Pancreas (tissue), 10 donors: ENCODE measurements at regions not wholly inside any gene's neighbourhood (a gene's known extent, or its start where the extent isn't known, plus 50 kb on each side); places are given as distances from the start of the nearest gene placed in this dataset.

ENCODE experiments used
- ATAC-seq, 4 donors: fragments of 200-7000 bp; cut with Tn5 transposase; one replicate each; pipeline versions ENCODE4 v1.8.0 to v1.9.1; 2020; ENCODE audit warnings: mild to moderate bottlenecking in 4 of 4, moderate library complexity in 4 of 4
- DNase-seq, 6 donors: peaks; one replicate each; pipeline ENCODE4 v3.0.0-alpha.2; 2020
- FAIRE-seq: peaks from 2 replicates; lab custom pipeline; 2012; peaks lifted over from hg19 to GRCh38; lab: Jason Lieb, UNC
- H3K27ac ChIP-seq, 4 donors: fragments of 200-600 bp; sonication (generic); 1 replicate in 3 of 4; 2 replicates in 1 of 4; pipeline versions ENCODE4 v1.5.0 to v1.8.0; 2020
- H3K27me3 ChIP-seq, 4 donors: fragments of 200-600 bp; one replicate each; pipeline ENCODE4 v1.8.0; 2021
- H3K36me3 ChIP-seq, 3 donors: fragments of 200-600 bp; sonication (generic) in 1 of 3; one replicate each; pipeline versions ENCODE4 v1.5.0 to v1.8.0; 2020 to 2021
- H3K4me1 ChIP-seq, 3 donors: fragments of 200-600 bp; one replicate each; pipeline ENCODE4 v1.8.0; 2021
- H3K4me3 ChIP-seq, 4 donors: fragments of 200-600 bp; sonication (generic) in 2 of 4; one replicate each; pipeline versions ENCODE4 v1.5.0 to v1.8.0; 2020 to 2021
- H3K9me3 ChIP-seq, 4 donors: fragments of 200-600 bp; one replicate each; pipeline ENCODE4 v1.8.0; 2021
- WGBS, 2 donors: extraction: QIAGEN DNeasy Blood & Tissue Kit; methylation state at CpG; one replicate each; pipeline ENCODE4 v1.1.7; 2013; 5-methylcytosine and 5-hydroxymethylcytosine counted together
- intact Hi-C, 3 donors: fragments of 100-400 bp; cut with DNase I; formaldehyde crosslinking; loops; one replicate each; pipeline versions ENCODE4 v1.11.1 to v1.14.2; 2022
- TF ChIP-seq, protein P1 (sequence below), 4 donors: fragments of 200-600 bp; sonication (generic) in 3 of 4; IDR thresholded peaks; one replicate each; pipeline versions ENCODE4 v1.5.0 to v1.8.0; 2021; ENCODE audit warnings: antibody characterized with exemption in 4 of 4
- donor health status: healthy with polysubstance abuse.
- donor health status: DM: no; HTN: no; CAD: no; lungs with moderate emphysema.
- donor health status: DM: no; HTN: no; CAD: no.
- donor health status: control.
- donor health status: control.
- donor health status: Bipolar disorder and iron deficiency.
- donor health status: DM: yes; HTN: yes; CAD: no.
- donor health status: DM: no; HTN: no; CAD: no.
- donor health status: DM: no; HTN: no; CAD: no.
- donor health status: DM: yes; HTN: yes; CAD: no.

DNA sequence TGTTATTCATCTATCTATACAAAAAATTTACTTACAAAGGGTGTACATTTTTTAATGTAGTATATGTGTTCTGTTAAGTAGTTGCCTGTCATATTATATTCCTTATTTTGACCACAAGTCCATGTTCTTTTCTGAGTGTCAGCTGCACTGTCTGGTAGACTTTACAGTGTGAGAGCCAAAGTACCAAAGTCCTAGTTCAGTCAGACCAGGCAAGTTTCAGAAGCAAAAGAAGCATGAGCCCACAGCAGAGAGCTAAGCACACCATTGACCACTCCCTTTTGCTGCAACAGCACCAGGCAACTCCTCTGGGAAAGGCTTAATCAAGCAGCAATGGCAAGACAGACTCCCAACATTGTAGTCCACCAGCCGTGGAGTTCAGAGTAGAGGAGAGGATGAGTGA, 631.9 kb upstream of the PKN2 start:
- TF ChIP-seq, protein P1, sequence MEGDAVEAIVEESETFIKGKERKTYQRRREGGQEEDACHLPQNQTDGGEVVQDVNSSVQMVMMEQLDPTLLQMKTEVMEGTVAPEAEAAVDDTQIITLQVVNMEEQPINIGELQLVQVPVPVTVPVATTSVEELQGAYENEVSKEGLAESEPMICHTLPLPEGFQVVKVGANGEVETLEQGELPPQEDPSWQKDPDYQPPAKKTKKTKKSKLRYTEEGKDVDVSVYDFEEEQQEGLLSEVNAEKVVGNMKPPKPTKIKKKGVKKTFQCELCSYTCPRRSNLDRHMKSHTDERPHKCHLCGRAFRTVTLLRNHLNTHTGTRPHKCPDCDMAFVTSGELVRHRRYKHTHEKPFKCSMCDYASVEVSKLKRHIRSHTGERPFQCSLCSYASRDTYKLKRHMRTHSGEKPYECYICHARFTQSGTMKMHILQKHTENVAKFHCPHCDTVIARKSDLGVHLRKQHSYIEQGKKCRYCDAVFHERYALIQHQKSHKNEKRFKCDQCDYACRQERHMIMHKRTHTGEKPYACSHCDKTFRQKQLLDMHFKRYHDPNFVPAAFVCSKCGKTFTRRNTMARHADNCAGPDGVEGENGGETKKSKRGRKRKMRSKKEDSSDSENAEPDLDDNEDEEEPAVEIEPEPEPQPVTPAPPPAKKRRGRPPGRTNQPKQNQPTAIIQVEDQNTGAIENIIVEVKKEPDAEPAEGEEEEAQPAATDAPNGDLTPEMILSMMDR (IDR thresholded peaks at IDR 0.05), result no peak
- H3K4me3 ChIP-seq, result no peak overlapping the region
- H3K27ac ChIP-seq, result no peak overlapping the region
- H3K4me1 ChIP-seq, result no peaks in the 10 kb centered on the region
- 72 to 82% methylated on average over 1 of the region's 1 CpG for WGBS, 2 donors
- H3K36me3 ChIP-seq, result no peaks in the 10 kb centered on the region
- H3K27me3 ChIP-seq, result no peaks in the 10 kb centered on the region
- intact Hi-C loops, result no loop called here
- no peak for FAIRE-seq
- no peak for DNase-seq
- H3K9me3 ChIP-seq, result no peaks in the 10 kb centered on the region
- no peak for ATAC-seq

DNA sequence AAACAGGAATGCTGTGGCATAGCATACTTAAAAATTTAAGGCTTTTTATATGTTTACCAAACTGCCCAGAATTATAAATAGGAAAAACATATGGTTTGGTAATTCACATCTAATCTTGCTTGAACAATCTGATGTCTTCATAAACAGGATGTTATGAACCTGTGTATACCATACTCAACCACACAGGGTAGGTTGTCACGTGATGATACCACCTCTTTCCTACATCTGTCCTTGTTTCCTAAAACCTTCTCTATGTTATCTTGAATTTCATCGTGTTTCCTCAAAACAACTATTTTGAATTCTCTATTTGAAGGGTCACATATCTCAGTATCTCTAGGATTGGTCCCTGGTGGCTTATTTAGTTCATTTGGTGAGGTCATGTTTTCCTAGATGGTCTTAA, 631.0 kb upstream of the PKN2 start:
- WGBS, 2 donors, result 67 to 76% methylated on average over 2 of the region's 2 CpGs
- H3K9me3 ChIP-seq, result no peaks in the 10 kb centered on the region
- H3K4me1 ChIP-seq, result no peaks in the 10 kb centered on the region
- intact Hi-C loops, result no loop called here
- TF ChIP-seq, protein P1 (IDR thresholded peaks at IDR 0.05), result no peak
- no peak for FAIRE-seq
- no peak overlapping the region for H3K27ac ChIP-seq
- ATAC-seq, result no peak
- no peaks in the 10 kb centered on the region for H3K36me3 ChIP-seq
- no peak overlapping the region for H3K4me3 ChIP-seq
- no peak for DNase-seq
- H3K27me3 ChIP-seq, result no peaks in the 10 kb centered on the region

DNA sequence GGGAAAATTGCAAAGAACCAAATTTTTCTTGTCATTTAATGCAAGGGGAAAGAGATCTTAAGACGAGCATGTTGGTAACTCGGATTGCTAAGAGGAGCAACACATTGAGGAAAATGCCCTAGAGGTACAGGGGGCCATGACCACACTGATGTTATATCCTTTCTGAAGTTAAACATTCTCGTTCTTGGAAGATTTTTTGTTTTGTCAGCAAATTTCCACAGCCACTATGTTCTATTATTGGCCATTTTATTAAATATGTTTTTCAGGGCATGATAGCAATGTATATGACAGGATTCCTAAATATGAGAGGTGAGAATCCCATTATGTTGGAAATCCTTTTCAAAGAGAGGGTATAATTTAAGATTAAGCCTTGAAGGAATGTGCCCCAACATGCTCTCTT, 627.2 kb upstream of the PKN2 start:
- intact Hi-C loops, result no loop called here
- Histone ChIP-seq H3K36me3 (no peaks in the 10 kb centered on the region), H3K4me3 (no peak overlapping the region), H3K27me3 (no peaks in the 10 kb centered on the region), H3K4me1 (no peaks in the 10 kb centered on the region), H3K9me3 (no peaks in the 10 kb centered on the region), H3K27ac (no peak overlapping the region)
- TF ChIP-seq, protein P1 (IDR thresholded peaks at IDR 0.05), result no peak
- WGBS, 2 donors, result 63 to 77% methylated on average over 3 of the region's 3 CpGs
- ATAC-seq (no peak), FAIRE-seq (no peak), DNase-seq (no peak)

DNA sequence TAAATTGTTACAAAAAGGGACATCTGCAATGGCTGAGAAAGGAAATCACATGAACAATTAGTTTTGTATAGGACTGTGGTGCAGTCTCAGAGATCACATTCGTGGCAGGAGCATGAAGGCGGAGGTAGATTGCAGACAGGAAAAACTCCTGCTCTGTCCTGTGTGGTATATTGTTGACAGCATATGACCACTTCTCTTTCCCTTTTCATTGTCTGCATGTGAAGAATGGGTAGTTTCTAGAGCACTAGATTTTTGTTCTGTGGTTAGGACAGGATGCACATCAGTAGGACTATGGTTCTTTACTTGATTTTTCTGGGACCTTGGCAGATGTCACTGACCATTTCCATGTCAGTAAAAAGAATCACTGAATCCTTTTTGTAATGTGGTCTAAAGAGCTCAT, 625.9 kb upstream of the PKN2 start:
- no peak for FAIRE-seq
- Histone ChIP-seq H3K27ac (no peak overlapping the region), H3K4me1 (no peaks in the 10 kb centered on the region), H3K36me3 (no peaks in the 10 kb centered on the region), H3K4me3 (no peak overlapping the region), H3K27me3 (no peaks in the 10 kb centered on the region), H3K9me3 (no peaks in the 10 kb centered on the region)
- intact Hi-C loops, result no loop called here
- WGBS, 2 donors, result 79 to 93% methylated on average over 2 of the region's 2 CpGs
- no peak for ATAC-seq
- no peak for DNase-seq
- TF ChIP-seq, protein P1 (IDR thresholded peaks at IDR 0.05), result no peak

DNA sequence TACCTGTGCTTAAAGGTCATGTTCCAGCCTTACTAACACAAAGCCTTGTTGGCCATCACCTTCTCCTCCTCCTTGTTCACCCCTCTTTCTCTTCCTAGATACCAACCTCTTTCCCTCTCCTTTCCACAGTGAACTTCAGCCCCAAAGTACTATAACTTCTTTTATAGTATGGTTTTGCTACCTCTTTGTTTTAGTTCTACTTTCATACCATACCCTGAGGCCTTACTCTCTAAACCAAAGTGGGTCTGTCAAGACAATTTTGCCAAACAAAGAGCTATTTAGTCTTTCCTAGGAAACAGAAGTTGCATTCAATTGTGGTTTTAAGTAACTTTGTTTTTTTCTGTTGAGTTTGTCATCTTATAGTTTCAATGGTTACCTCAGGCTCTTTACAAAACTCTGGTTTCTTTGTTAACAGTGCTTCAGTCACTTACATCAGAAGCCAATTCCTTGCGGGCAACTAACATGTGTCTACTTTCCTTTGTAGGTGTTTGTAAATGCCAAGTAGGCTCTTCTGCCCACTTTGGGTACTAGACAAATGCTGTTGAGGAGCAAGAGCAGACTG, 623.9 kb upstream of the PKN2 start:
- no peaks in the 10 kb centered on the region for H3K27me3 ChIP-seq
- no peak for DNase-seq
- no peak overlapping the region for H3K4me3 ChIP-seq
- 86 to 87% methylated on average over 1 of the region's 1 CpG for WGBS, 2 donors
- TF ChIP-seq, protein P1 (IDR thresholded peaks at IDR 0.05), result no peak
- no peaks in the 10 kb centered on the region for H3K9me3 ChIP-seq
- intact Hi-C loops, result no loop called here
- no peaks in the 10 kb centered on the region for H3K4me1 ChIP-seq
- FAIRE-seq, result no peak
- no peak overlapping the region for H3K27ac ChIP-seq
- ATAC-seq, result no peak
- no peaks in the 10 kb centered on the region for H3K36me3 ChIP-seq
